Coronary artery (tissue), 2 donors: ENCODE measurements at regions not wholly inside any gene's neighbourhood (a gene's known extent, or its start where the extent isn't known, plus 50 kb on each side); places are given as distances from the start of the nearest gene placed in this dataset.
"Not testable (repeated sequence)": the region's sequence is repeated elsewhere in the genome, so short reads cannot be mapped to it uniquely, and the experiment has no call there.

ENCODE experiments used
- DNase-seq: peaks from one replicate; pipeline ENCODE4 v3.0.0-alpha.2; 2017; ENCODE audit warnings: low spot score
- H3K27ac ChIP-seq, 2 donors: fragments of 200-600 bp; sonication (generic); one replicate each; pipeline ENCODE4 v1.5.1; 2016 to 2019
- H3K4me3 ChIP-seq: fragments of 200-600 bp; sonication (generic); 2 replicates; pipeline ENCODE4 v1.5.1; 2016; ENCODE audit warnings: mild to moderate bottlenecking, moderate library complexity
- CTCF ChIP-seq: fragments of 200-600 bp; sonication (generic); IDR thresholded peaks from one replicate; pipeline ENCODE4 v1.5.1; 2019; ENCODE audit warnings: antibody characterized with exemption

- DNase-seq: no peak
- H3K27ac ChIP-seq: no peak overlapping the region
- no peak for TF ChIP-seq CTCF
- no peak overlapping the region for H3K4me3 ChIP-seq
Observed at GRCh38 chr3:28149960-28150359, 91.5 kb upstream of the CMC1 start.

GRCh38 chr3:28150465-28151206 lies 90.8 kb upstream of the CMC1 start:
- no peak overlapping the region for H3K27ac ChIP-seq
- no peak for DNase-seq
- TF ChIP-seq CTCF: no peak
- no peak overlapping the region for H3K4me3 ChIP-seq

GRCh38 chr3:28151207-28151550 lies 90.2 kb upstream of the CMC1 start:
- no peak for DNase-seq
- Histone ChIP-seq H3K27ac (no peak overlapping the region), H3K4me3 (no peak overlapping the region)
- no peak for TF ChIP-seq CTCF

GRCh38 chr3:28151608-28152228 lies 89.7 kb upstream of the CMC1 start:
- no peak for DNase-seq
- H3K27ac ChIP-seq: no peak overlapping the region
- H3K4me3 ChIP-seq: peak overlapping the region; percentile 18
- TF ChIP-seq CTCF: no peak

- Histone ChIP-seq H3K27ac (no peak overlapping the region), H3K4me3 (no peak overlapping the region)
- DNase-seq: no peak
- no peak for TF ChIP-seq CTCF
Observed at GRCh38 chr3:28155631-28156030, 85.8 kb upstream of the CMC1 start.

GRCh38 chr3:28156599-28156998 lies 84.8 kb upstream of the CMC1 start:
- not testable (repeated sequence) for H3K4me3 ChIP-seq, H3K27ac ChIP-seq, DNase-seq

GRCh38 chr3:28171962-28172361 lies 69.5 kb upstream of the CMC1 start:
- no peak for TF ChIP-seq CTCF
- no peak for DNase-seq

More at GRCh38 chr3:28171962-28172361, 69.5 kb upstream of the CMC1 start:
- Histone ChIP-seq H3K27ac (no peak overlapping the region), H3K4me3 (no peak overlapping the region)
